ENCODE measurements at regions not wholly inside any gene's neighbourhood (a gene's known extent, or its start where the extent isn't known, plus 50 kb on each side); places are given as distances from the start of the nearest gene placed in this dataset.
"Not testable (repeated sequence)": the region's sequence is repeated elsewhere in the genome, so short reads cannot be mapped to it uniquely, and the experiment has no call there.

- Histone ChIP-seq H3K9me2 (ENCODE audit: insufficient read depth) (no peaks in the 10 kb centered on the region), H3K4me3 (no peak overlapping the region), H3K4me1 (ENCODE audit: insufficient read depth) (no peaks in the 10 kb centered on the region), H3K27ac (no peak overlapping the region), H3K79me2 (ENCODE audit: insufficient read depth) (no peaks in the 10 kb centered on the region), H3K27me3 (replicated peaks; ENCODE audit: insufficient read depth) (no peaks in the 10 kb centered on the region), H3K9me3 (ENCODE audit: low read depth) (no peaks in the 10 kb centered on the region), H4K20me1 (ENCODE audit: insufficient read depth) (no peaks in the 10 kb centered on the region), H2AFZ (no peak overlapping the region), H3F3A (ENCODE audit: insufficient read depth) (no peaks in the 10 kb centered on the region), H3K4me2 (ENCODE audit: unreplicated experiment) (no peak overlapping the region), H3K9ac (no peak overlapping the region), H3K36me3 (ENCODE audit: low read depth) (no peaks in the 10 kb centered on the region)
- in situ Hi-C loops (cut with MboI): no loop called here
- 25 to 33% methylated on average over 9 of the region's 9 CpGs for WGBS, 2 experiments (ENCODE audit: low coverage in 1 of 2, low lambda C conversion rate in 2 of 2, missing lambda C conversion rate in 2 of 2)
- no peak for DNase-seq
- TF ChIP-seq EZH2phosphoT487 (IDR thresholded peaks at IDR 0.05; ENCODE audit: insufficient read depth, low read depth) (no peak), EZH2 (IDR thresholded peaks at IDR 0.05; ENCODE audit: insufficient read depth, poor library complexity, severe bottlenecking) (no peak)
These were observed 151.0 kb downstream of the NUF2 start for GRCh38 chr1:163472651-163473248.

GRCh38 chr1:163477276-163477830, 155.6 kb downstream of the NUF2 start:
- TF ChIP-seq EZH2 (IDR thresholded peaks at IDR 0.05; ENCODE audit: insufficient read depth, poor library complexity, severe bottlenecking) (no peak), EZH2phosphoT487 (IDR thresholded peaks at IDR 0.05; ENCODE audit: insufficient read depth, low read depth) (no peak)
- Histone ChIP-seq H3K27ac (no peak overlapping the region), H3K4me2 (ENCODE audit: unreplicated experiment) (no peak overlapping the region), H4K20me1 (ENCODE audit: insufficient read depth) (no peaks in the 10 kb centered on the region), H3K9me3 (ENCODE audit: low read depth) (no peaks in the 10 kb centered on the region), H3K4me1 (ENCODE audit: insufficient read depth) (no peaks in the 10 kb centered on the region), H3F3A (ENCODE audit: insufficient read depth) (no peaks in the 10 kb centered on the region), H3K79me2 (ENCODE audit: insufficient read depth) (no peaks in the 10 kb centered on the region), H2AFZ (no peak overlapping the region), H3K9ac (no peak overlapping the region), H3K9me2 (ENCODE audit: insufficient read depth) (no peaks in the 10 kb centered on the region), H3K36me3 (ENCODE audit: low read depth) (no peaks in the 10 kb centered on the region), H3K4me3 (no peak overlapping the region), H3K27me3 (replicated peaks; ENCODE audit: insufficient read depth) (no peaks in the 10 kb centered on the region)
- DNase-seq: no peak
- 2 to 4% methylated on average over 3 of the region's 3 CpGs for WGBS, 2 experiments (ENCODE audit: low coverage in 1 of 2, low lambda C conversion rate in 2 of 2, missing lambda C conversion rate in 2 of 2)
- in situ Hi-C loops (cut with MboI): no loop called here

DNA sequence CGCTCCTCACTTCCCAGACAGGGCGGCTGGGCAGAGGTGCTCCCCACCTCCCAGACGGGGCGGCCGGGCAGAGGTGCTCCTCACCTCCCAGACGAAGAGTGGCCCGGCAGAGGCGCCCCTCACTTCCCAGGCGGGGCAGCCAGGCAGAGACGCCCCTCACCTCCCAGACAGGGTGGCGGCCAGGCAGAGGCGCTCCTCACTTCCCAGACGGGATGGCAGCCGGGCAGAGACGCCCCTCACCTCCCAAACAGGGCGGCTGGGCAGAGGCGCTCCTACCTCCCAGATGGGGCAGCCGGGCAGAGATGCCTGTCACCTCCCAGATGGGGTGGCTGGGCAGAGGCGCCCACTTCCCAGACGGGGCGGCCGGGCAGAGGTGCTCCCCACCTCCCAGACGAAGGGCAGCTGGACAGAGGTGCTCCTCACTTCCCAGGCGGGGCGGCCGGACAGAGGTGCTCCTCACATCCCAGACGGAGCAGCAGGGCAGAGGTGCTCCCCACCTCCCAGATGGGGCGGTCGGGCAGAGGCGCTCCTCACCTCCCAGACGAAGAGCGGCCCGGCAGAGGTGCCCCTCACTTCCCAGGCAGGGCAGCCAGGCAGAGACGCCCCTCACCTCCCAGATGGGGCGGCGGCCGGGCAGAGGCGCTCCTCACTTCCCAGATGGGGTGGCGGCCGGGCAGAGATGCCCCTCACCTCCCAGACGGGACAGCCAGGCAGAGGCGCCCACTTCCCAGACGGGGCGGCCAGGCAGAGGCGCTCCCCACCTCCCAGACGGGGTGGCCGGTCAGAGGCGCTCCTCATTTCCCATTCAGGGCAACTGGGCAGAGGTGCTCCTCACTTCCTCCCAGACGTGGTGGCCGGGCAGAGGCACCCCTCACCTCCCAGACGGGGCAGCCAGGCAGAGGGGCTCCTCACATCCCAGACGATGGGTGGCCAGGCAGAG, 176.9 kb downstream of the NUF2 start:
- WGBS, 2 experiments (ENCODE audit: low coverage in 1 of 2, low lambda C conversion rate in 2 of 2, missing lambda C conversion rate in 2 of 2): 72 to 73% methylated on average over 25 to 52 of the region's 52 CpGs
- not testable (repeated sequence) for H3K4me2 ChIP-seq (ENCODE audit: unreplicated experiment)

DNA sequence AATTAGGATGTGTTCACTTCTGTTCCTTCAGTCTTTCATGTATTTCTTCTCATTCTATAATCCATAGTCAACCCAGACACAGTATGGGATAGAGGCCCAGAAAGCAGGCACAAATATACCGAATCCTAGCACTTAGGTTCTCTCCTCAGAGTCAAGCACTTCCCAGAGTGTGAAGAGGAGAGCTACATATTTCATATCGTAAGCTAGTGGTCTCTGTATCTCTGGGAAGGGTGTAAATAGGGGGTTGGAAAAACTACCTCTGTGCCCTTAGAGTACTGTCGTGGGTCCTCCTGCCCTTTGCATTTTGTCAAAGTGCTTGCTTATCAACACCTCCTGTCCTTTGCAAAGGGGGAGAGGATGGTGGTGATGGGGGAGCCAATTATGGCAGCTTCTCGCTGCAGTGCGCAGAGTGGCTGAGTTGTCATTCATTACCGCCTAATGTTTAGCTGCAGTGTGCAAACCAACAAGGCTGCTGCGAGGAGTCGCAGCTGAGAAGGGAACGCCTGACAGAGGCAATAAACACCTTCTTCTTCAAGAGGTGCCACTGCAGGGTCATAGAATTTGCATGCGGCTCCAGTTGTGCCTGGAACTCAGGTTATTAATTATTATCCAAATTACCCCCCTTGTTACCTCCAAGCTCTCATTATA, 182.7 kb downstream of the NUF2 start:
- Histone ChIP-seq H3K9me3 (ENCODE audit: low read depth) (no peaks in the 10 kb centered on the region), H3F3A (ENCODE audit: insufficient read depth) (no peaks in the 10 kb centered on the region), H2AFZ (no peak overlapping the region), H3K27me3 (replicated peaks; ENCODE audit: insufficient read depth) (no peaks in the 10 kb centered on the region), H3K4me2 (ENCODE audit: unreplicated experiment) (no peak overlapping the region), H3K79me2 (ENCODE audit: insufficient read depth) (no peaks in the 10 kb centered on the region), H3K9me2 (ENCODE audit: insufficient read depth) (no peaks in the 10 kb centered on the region), H3K4me1 (ENCODE audit: insufficient read depth) (no peaks in the 10 kb centered on the region), H3K4me3 (no peak overlapping the region), H3K27ac (no peak overlapping the region), H4K20me1 (ENCODE audit: insufficient read depth) (no peaks in the 10 kb centered on the region), H3K36me3 (ENCODE audit: low read depth) (no peaks in the 10 kb centered on the region), H3K9ac (no peak overlapping the region)
- 53 to 65% methylated on average over 10 of the region's 10 CpGs for WGBS, 2 experiments (ENCODE audit: low coverage in 1 of 2, low lambda C conversion rate in 2 of 2, missing lambda C conversion rate in 2 of 2)
- TF ChIP-seq EZH2phosphoT487 (IDR thresholded peaks at IDR 0.05; ENCODE audit: insufficient read depth, low read depth) (no peak), EZH2 (IDR thresholded peaks at IDR 0.05; ENCODE audit: insufficient read depth, poor library complexity, severe bottlenecking) (no peak)
- in situ Hi-C loops (cut with MboI): no loop called here
- DNase-seq: no peak

More for the DNA sequence above, 176.9 kb downstream of the NUF2 start:
- H3F3A ChIP-seq (ENCODE audit: insufficient read depth); H3K27me3 ChIP-seq (replicated peaks; ENCODE audit: insufficient read depth); H4K20me1 ChIP-seq (ENCODE audit: insufficient read depth); H3K27ac ChIP-seq; H3K4me3 ChIP-seq; H3K36me3 ChIP-seq (ENCODE audit: low read depth); H3K9me3 ChIP-seq (ENCODE audit: low read depth); H2AFZ ChIP-seq; H3K4me1 ChIP-seq (ENCODE audit: insufficient read depth); H3K79me2 ChIP-seq (ENCODE audit: insufficient read depth); H3K9me2 ChIP-seq (ENCODE audit: insufficient read depth); DNase-seq; in situ Hi-C loops (cut with MboI); H3K9ac ChIP-seq: not testable (repeated sequence)
